DMS114 treated with DMSO at 0.1 percent for 48 hours (cell line): ENCODE measurements at regions not wholly inside any gene's neighbourhood (a gene's known extent, or its start where the extent isn't known, plus 50 kb on each side); places are given as distances from the start of the nearest gene placed in this dataset.

ENCODE experiments used
- DNase-seq: peaks from one replicate; lab custom pipeline; 2025; ENCODE audit not compliant: unreplicated experiment; lab: John Stamatoyannopoulos, UW

DNA sequence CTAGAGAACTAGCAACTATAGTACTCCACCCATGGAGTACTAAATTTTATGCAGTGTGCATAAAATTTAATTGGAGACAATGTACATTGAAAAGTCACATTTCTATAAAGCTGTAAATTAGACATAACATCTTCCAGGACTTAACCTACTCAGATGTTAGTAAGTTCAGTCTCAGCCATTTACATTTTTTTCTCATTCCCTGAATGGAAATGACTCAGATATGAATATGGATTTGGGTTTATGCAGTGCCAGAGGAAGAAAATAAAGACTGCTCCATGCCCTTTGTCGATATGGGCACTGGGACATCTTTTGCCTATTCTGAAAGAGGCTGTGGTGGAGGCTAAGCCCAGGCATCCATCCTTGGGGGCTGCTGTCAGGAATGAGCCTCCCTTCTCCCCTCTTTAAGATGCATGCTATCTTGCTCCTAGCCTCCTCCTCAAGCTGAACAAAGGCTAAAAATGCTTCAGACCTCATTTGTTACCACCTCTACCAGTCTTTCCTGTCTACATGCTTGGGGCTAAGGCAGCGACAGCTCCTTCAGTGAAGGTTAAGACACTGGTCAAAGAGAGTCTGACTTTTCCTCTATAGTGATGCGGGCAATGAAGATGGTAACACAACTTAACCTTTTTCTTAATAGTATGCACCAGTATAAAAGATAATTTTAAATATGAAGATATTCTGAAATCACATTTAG lies 486.8 kb upstream of the ANKRD30A start:
- no peak for DNase-seq

DNA sequence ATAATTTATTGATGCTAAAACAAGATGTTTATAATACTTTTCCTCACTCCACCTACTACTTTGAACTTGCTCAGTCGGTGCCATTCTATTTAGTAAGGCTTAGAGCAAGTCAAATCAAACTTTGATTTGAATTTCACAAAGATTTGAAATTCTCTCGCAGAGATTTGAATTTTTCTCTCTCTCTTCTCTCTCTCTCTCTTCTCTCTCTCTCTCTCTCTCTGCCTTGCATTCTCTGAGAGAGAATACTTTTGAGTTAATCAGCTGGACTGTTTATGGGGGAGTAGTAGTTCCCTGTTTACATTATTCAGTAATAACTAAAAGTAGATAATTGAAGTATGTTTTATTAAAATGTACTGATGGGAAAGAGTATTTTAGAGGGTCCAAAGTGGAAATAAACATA lies 488.5 kb upstream of the ANKRD30A start:
- DNase-seq = no peak

DNA sequence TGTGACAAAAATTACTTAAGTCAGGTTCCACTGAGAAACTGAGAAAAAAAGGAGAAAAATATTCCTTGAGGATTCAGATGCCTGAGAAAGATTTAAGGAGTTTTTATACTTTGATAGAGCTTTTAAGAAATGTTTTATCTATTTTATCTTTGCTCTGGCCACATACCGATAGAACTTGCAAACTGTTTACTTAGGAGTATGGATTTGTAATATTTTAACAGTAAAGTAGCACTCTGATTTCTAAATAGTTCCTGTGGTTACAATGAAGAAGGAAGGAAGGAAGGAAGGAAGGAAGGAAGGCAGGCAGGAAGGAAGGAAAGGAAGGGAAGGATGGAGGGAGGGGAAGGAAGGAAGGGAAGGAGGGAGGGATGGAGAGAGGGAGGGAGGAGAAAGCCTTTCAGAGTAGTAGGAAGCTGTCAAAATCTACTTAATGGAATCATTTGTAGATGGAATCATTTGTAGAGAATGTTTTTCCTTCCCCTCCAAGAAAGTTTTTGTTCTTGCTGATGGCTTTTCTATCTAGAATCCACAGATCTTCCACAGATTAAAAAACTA lies 489.0 kb upstream of the ANKRD30A start:
- no peak for DNase-seq

DNA sequence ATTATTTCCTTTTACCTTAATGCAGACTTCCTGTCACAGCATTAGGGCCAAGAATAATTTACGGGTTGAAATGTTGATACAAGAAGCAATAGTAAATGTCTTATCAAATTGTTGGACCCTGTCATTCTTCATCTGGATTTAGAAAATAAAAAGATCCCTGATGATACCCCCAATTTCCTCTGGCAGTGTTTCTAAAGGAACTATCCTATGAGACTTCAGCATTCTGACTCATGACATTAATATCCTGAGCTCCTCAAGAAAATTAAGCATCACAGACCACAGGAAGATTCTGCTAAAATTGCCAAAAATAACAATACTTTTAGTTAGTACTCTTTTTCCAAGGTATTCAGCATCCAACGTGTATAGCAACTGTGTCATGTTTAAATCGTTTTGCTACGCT lies 490.5 kb upstream of the ANKRD30A start:
- DNase-seq = no peak

DNA sequence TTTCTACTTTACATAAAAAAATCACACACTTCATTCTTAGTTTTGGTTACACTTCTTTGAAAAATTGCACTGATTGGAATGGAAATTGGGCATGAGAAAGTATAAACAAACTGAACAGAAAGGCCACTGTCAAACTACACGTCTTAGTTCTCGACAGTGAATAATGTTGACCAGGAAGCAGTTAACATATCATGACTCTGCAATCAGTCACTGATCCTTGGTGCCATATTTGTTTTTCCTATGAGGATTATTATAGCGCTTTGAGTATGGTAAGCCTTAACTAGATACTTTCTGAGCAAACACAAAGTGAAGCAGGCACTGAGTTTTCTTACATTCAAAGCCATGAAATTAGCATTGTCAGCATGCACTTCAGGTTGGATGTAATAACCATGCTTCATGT lies 495.1 kb upstream of the ANKRD30A start:
- DNase-seq = no peak

DNA sequence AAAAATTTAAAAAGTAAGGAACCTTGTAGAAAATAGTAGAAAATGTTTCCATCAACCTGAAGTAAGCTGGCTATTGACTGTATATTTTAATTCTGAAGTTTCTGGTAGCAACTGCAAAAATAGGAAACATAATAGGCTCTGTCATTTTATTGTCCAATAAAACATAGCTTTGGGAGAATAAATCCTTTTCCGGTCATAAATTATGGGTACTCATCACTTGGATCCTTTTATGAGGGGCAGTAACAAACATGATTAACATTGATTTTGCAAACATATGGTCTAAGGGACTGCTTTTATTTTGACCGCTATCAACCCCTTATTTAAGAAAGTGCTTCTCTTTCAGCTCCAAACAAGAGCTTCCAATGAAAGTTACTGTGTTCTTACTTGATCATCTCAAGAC lies 495.9 kb upstream of the ANKRD30A start:
- no peak for DNase-seq

DNA sequence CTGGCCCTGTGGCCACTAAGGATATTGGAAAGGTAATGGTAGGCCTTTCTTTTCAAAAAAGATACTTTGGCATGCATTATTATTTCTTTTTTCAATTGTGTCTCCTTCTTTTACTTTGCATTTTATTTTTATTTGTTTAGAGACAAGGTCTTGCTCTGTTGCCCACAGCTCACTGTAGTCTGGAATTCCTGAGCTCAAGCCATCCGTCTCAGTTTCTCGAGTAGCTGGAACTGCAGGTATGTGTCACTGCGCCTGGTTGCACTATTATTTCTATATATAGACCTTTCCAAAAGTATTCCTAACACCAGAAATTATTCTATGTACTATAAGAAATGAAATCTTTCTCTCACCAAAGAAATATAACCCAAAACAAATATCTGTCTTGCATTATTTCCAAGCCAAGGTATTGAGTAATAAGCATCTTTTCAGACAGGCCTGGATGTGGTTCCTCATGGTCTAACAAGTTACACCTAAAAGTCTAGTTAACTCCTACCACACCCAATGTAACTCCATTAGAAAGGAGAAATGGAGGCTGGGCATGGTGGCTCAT lies 500.8 kb upstream of the ANKRD30A start:
- no peak for DNase-seq

DNA sequence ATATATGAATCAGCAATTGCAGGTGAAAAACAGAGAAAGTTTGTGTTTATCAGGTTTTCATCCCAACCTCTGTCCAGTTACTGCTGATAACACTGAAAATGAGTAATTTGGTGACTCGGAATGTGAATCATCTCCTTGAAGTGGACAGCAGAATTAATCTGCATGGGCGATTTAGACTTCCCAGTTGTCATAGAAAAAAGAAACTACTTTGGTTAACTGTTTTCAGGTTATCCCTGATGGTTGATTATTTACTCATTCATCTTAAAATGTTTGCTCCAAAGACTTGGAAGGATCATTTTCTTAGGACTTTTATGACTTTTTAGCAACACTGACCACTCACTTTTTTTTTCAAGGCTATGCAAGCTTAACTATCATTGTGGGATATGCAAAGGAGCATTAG lies 504.1 kb upstream of the ANKRD30A start:
- no peak for DNase-seq

DNA sequence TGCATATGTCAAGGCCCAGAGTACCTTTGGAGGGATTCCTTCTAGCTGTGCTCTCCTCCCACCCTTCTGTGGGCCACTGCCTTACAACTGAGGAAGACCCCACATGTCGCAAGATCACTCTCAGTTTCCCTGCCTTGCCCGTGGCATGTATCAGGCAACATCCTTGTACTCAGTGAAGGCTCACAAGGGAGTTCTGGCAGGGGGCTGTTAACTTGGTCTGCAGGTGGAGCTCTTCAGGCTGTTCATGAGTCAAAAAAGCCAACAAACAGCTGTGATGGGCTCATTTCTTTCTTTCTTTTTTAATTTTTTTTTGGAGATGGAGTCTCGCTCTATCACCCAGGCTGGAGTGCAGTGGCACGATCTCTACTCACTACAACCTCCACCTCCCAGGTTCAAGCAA lies 513.0 kb upstream of the ANKRD30A start:
- peak; percentile 88 for DNase-seq

DNA sequence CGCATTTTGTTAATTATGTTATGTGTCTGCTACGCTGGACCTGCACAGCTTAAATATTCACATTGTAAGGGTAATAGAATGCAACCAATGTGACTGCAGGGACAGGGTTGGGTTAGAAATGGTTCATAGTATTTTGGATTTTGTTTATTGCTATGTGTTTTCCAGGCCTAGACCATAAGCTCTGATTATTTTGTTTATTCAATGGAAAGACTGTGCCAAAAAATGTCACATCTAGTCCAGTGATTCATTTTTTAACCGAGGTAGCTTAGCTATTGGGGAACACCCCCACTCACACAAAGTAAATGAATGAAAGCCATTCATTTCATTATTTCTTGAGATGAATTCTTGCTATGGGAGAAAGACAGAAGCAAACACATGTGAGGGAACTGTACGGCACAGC lies 516.5 kb upstream of the ANKRD30A start:
- DNase-seq = peak; percentile 86

DNA sequence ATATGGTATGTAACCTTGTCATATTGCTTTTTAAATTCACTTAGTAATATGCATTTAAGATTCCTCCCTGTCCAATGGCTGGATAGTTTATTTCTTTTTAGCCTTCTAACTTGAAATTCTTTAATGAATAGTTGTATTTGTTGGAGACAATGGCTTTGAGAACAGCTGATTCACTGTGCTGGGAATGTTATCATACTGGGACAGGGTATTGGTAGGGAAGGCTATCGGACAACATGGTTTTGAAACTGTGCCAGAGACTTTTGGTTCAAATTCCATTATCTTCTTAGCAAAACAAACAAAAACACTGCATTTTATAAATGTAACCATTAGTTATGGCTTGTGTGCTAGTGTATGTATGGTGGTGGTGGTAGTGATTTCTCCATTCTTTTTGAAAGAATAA lies 517.1 kb upstream of the ANKRD30A start:
- DNase-seq = no peak

DNA sequence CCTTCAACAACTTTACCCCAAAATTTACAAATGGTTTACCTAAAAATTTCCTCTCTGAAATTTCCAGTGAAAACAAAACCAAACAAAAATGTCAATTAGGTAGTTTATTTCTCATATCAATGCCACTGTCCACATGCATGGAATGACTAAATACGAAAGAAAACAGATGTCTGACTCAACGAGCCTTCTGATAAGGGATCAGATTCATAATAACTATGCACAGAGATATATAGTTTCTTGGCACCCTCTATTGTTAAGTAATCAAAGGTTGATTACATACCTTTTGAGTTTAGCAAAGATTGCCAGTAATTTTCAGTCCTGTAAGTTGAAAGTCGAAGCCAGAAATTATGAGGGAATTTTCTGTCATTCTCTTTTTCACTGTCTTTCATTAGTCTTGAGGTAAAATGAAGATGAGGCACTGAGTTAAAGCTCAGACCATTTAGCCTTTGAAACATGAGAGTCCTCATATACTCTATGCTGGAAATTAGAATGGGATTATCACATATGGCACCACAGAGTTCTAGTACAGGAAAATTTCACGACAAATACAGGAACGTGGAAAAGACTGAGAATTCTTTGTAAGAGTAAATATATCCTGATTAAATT lies 519.1 kb upstream of the ANKRD30A start:
- DNase-seq = peak; percentile 86

DNA sequence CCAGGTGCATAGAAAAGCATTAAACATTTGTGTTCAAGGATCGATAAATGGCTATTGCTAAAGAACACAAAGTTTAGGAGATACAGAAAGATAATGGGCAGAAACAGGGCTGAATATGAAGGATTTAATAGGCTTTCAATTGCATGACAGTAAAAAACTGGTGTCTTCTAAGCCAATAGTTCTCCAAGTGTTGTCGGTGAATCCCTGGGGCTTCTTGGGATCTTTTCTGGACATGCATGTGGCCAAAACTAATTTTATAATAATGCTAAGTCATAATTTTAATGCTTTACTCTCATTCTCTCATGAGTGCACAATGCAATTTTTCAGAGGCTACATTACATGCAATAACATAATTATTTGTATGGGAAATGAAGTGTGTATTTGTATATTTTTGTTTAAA lies 521.1 kb upstream of the ANKRD30A start:
- no peak for DNase-seq

DNA sequence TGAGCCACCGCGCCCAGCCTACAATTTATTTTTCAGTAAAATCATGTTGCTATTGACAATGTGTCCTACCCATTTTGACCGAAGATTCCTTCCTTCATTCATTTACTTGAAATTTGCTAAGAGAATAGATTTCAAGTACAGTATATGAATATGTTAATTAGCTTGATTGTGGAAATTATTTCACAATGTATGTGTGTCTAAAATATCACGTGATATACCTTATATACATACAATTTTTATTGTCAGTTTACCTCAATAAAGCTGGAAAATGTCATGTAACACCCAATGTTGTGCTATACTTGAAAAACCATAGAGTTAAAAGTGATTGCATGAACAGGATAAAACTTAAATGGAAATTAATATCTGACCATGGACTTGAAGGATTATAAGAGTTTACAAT lies 521.7 kb upstream of the ANKRD30A start:
- DNase-seq = no peak

DNA sequence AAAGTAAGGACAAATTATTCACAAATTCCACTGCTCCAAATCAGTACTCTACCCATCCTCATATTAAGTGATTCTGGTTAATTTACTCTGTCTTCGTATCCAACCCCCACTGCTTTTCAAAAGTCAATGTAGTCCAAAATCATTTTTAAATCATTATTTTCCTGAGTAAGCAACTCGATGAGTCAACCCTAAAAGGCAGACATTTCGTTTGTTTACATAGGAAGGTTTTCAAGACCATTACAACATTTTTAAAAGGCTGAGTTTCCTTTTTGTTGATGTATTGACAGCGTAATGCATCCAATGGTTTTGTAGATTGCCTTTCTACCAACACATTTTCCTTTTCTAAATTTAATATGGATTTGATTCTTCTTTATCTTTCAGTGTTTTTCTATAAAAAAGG lies 523.0 kb upstream of the ANKRD30A start:
- DNase-seq = no peak

DNA sequence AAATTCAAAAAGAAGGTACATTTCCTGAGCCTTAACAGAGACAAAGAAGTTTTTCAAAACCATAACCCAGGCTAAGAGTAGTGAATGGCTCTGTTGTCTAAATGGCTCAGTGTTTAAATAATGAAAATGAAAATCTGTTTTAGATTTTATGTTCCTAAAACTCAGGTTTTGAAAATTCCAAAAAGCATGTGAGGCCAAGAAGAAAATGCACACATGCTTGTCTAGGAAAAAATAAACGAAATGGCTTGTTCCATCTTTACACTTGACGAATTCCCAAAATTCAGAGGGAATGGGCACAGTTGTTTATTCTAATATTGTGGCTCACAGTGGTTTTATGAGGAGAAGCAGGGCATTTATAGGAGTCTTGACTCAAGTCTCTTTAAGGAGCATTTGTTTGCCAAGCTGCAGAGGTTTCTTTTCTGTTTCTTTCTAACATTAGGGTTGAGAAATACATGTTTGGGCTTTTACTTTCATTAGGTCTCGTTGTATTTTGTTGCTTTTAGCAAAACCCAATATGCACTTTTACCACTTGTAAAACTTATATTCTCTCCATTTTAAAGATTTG lies 527.6 kb upstream of the ANKRD30A start:
- no peak for DNase-seq

DNA sequence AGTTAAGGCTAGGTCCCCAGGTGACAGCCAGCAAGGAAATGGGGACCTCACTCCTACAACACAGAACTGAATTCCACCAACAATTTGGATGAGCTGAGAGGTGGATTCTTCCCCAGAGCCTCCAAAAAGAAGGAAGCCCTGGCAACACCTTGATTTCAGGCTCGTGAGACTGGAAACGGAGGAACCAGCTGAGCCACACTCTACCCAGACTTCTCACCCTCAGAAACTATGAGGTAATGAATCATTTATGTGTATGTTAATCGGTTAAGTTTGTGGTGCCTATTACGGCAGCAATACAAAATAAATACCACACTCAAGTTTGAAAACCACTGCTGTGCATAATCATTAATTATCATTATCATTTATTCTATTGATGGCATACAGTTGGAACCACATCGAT lies 532.4 kb upstream of the ANKRD30A start:
- no peak for DNase-seq

DNA sequence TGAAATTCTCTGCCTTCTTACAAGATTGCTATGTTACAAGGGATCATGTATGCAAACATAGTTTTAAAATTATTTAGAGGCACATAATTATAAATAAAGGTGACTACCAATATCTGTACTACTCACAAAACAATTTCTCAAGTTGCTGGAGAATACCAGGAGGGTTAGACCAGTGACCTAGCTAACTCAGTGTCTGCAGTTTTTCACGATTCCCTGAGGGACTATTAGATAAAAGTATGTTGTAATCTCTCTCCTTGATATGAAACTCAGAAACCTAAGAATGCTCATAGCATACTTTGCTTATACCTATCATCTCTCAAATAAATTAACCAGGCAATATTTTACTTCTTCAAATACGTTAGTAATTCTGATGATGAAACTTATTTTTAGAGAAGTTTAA lies 534.0 kb upstream of the ANKRD30A start:
- no peak for DNase-seq

DNA sequence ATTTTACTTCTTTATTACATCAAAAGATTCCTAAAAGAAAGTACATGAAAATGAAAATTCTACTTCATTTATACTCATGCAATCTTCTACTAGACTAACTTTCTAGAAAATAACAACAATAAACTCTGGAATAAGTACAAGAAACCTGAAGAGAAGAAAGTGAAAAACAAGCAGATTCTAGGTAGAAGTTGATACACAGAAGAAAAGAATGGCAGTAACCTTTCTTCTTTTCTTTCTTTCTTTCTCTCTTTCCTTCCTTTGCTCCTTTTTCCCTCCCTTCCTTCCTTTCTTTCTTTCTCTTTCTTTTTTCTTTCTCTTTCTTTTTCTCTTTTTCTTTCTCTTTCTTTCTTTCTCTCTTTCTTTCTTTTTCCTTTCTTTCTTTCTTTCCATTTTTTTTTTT lies 541.7 kb upstream of the ANKRD30A start:
- DNase-seq = no peak

DNA sequence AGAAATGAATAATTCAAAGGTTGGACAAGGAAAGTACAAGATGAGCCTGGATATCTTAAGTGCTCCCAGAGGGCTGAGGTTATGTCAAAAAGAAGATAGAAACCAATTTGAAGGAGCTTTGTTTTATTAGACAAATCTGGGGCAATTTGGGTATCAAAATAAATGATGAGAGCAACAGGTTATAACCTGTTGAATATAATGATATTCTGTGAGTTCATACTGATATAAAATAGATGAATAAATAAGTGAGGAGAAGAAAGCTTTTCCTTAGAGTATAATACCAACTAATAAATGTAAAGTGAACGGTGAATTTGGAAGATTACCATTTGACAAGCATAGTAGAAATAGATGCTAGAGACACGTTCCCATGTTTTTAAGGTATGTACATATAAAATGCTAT lies 544.2 kb upstream of the ANKRD30A start:
- DNase-seq = no peak

DNA sequence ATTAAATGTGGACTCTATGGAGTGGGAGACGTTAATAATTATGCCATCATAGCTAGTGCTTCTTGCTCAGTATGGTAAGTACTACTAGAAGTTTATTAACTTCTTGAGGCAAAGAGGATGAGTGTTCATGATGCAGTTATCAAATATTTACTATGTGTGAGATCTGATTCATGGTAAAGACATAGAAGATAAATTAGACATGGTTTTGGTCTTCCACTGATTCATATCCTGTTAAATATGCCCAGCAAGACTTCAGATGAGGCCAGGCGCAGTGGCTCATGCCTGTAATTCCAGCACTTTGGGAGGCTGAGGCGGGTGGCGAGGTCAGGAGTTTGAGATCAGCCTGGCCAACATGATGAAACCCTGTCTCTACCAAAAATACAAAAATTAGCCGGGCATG lies 547.1 kb upstream of the ANKRD30A start:
- DNase-seq = no peak

DNA sequence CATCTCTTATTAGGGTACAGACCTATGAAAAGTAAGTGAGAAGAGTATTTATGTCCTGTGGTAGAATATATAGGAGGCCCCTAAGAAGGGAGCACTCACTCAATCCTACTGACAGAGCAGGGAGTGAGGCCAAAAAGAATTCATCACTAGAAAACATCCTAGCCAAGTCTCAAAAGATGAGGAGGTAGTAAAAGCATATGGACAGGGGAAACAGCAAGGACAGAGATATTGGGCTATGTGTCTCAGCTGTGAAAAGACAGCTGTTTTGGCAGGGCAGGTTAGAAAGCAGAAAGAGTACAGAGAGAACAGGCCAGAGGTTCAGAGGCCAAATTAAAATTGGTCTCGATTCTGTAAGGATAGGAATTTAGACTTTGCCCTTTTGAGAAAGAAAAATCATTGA lies 548.3 kb upstream of the ANKRD30A start:
- DNase-seq = no peak
